ENCODE measurements at regions not wholly inside any gene's neighbourhood (a gene's known extent, or its start where the extent isn't known, plus 50 kb on each side); places are given as distances from the start of the nearest gene placed in this dataset.

DNA sequence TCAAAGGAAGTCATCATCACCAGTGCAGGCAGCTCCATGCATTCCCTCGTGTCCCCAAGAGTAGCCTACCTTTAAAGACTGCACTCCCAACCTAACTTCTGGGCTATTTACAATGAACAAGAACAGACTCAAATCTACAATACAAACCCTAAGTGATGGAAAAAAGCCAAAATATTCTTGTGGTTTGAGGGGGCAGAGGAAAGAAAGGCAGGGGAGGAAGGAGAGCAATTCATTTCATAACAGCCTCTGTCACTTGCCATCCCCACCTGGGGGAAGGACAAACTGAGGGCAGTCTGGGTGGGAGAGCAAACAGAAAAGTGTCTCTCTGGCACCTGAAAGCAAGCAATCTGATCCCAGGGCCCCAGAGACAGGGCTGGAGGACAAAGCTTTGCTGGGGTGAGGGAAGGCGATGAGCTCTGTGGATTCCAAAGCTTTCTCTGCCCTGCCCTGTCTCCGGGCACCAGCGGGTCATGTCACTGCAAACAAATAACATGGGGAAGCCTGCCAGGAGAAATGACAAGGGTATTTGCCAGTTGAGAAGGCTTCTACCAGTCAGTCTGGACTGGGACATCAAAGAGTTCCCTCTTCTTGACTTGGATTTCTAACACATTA lies 528.0 kb upstream of the TNP1 start:
- DNase-seq (ENCODE audit: low read depth in 3 of 3, low spot score in 1 of 3): no peak

GRCh38 chr2:217386041-217386440 lies 526.2 kb upstream of the TNP1 start:
- DNase-seq (ENCODE audit: low read depth in 3 of 3, low spot score in 1 of 3): no peak

- no peak for DNase-seq (ENCODE audit: low read depth in 3 of 3, low spot score in 1 of 3)
Observed at GRCh38 chr2:217383620-217384019, 523.8 kb upstream of the TNP1 start.

- no peak for DNase-seq (ENCODE audit: low read depth in 3 of 3, low spot score in 1 of 3)
Observed at GRCh38 chr2:217382794-217383193, 522.9 kb upstream of the TNP1 start.

GRCh38 chr2:217379807-217380206 lies 519.9 kb upstream of the TNP1 start:
- no peak for DNase-seq (ENCODE audit: low read depth in 3 of 3, low spot score in 1 of 3)

- DNase-seq (ENCODE audit: low read depth in 3 of 3, low spot score in 1 of 3): no peak
Observed at GRCh38 chr2:217372794-217373193, 512.9 kb upstream of the TNP1 start.

- DNase-seq (ENCODE audit: low read depth in 3 of 3, low spot score in 1 of 3): no peak
Observed at GRCh38 chr2:217371781-217372213, 511.9 kb upstream of the TNP1 start.

DNA sequence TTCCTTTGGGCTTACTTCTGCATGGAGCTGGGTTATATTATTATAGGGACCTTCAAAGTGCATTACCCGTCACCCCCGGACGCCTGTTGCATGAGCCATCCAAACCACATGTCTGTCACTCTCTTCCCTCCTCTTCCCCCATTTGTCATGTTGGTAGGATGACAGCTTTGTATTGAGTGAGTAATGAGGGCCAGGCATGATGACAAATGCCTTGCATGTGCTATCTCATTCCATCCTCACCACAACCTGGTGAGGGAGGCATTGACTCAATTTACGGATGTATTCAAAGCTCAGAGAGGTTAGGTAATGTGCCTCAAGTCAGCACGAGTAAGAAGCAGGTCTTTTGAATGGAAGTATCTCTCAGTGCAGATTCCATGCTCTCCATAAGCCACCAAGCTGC lies 510.5 kb upstream of the TNP1 start:
- no peak for DNase-seq (ENCODE audit: low read depth in 3 of 3, low spot score in 1 of 3)

- DNase-seq (ENCODE audit: low read depth in 3 of 3, low spot score in 1 of 3): no peak
Observed at GRCh38 chr2:217367464-217367863, 507.6 kb upstream of the TNP1 start.

DNA sequence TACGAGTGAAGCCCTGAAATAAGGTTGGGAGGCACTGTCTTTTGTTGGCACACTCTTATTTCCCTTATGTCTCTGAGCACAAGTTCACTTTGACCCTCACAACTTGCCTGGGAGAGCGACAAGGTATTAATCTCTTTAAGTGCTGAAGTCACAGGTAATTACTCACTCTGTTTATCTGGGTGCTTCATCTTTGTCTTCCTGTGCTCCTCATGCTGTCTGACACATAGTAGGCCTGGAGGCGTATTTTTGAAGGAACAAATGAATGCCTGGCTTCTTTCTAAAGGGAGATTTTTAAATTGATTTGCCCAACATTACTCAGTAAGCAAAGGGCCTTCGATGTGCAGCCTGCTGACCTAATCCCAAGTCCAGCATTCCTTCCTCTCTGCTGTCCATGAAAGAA lies 507.1 kb upstream of the TNP1 start:
- DNase-seq (ENCODE audit: low read depth in 3 of 3, low spot score in 1 of 3): no peak

- DNase-seq (ENCODE audit: low read depth in 3 of 3, low spot score in 1 of 3): no peak
Observed at GRCh38 chr2:217366266-217366895, 506.5 kb upstream of the TNP1 start.

- DNase-seq (ENCODE audit: low read depth in 3 of 3, low spot score in 1 of 3): no peak
Observed at GRCh38 chr2:217365656-217366055, 505.8 kb upstream of the TNP1 start.

DNA sequence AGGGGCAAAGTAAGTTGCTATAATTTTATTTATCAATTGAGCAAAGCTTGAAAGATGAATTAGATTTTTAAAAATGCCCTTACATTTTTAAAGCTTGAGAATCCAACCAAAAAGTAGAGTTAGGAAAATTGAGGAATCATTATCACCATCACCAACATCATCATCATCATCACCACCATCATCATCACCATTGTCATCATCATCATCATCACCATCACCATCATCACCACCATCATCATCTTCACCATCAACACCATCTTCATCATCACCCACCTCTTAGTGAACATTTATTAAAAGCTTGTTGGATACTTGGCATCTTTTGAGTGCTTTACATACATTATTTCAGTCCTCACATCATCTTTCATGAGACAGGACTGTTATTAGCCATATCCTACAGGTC lies 504.4 kb upstream of the TNP1 start:
- DNase-seq (ENCODE audit: low read depth in 3 of 3, low spot score in 1 of 3): no peak

DNA sequence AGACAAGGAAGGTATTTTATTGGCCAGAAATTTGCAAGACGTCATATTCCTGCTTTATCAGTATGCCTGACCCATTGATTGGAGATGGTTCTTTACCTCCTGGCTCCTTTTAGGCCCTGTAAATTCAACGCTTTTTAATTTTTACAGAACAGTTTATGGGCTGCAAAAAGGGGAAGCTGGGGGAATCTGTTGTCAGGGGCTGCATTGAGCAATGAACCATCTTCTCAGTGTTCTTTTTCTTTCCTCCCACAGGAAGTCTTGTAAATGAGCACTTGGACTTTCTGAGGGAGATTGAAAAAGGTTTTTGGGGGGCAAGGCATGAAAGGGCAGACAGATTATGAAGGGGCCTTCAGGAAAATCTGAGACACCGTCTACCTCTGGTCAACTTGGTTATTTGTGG lies 503.6 kb upstream of the TNP1 start:
- no peak for DNase-seq (ENCODE audit: low read depth in 3 of 3, low spot score in 1 of 3)

GRCh38 chr2:217362710-217363109 lies 502.8 kb upstream of the TNP1 start:
- no peak for DNase-seq (ENCODE audit: low read depth in 3 of 3, low spot score in 1 of 3)

- no peak for DNase-seq (ENCODE audit: low read depth in 3 of 3, low spot score in 1 of 3)
Observed at GRCh38 chr2:217362286-217362685, 502.4 kb upstream of the TNP1 start.

DNA sequence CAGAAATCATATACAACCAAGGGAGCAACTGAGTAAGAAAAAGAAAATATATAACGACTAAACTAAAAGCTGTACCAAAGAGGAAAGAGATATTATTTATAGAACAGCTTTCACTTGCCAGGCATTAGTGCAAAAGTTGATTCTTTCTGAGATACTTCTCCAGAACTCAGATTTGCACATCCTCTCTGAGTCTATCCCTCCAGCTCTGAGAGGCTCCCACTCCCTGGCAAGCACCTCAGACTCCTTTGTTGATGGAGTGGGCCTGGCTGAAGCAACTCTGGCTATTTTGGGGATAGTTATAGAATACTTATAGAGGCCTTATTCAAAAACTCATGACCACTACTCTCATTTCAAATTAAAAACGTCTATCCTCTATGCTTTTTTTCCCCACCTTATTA lies 501.6 kb upstream of the TNP1 start:
- DNase-seq (ENCODE audit: low read depth in 3 of 3, low spot score in 1 of 3): no peak

DNA sequence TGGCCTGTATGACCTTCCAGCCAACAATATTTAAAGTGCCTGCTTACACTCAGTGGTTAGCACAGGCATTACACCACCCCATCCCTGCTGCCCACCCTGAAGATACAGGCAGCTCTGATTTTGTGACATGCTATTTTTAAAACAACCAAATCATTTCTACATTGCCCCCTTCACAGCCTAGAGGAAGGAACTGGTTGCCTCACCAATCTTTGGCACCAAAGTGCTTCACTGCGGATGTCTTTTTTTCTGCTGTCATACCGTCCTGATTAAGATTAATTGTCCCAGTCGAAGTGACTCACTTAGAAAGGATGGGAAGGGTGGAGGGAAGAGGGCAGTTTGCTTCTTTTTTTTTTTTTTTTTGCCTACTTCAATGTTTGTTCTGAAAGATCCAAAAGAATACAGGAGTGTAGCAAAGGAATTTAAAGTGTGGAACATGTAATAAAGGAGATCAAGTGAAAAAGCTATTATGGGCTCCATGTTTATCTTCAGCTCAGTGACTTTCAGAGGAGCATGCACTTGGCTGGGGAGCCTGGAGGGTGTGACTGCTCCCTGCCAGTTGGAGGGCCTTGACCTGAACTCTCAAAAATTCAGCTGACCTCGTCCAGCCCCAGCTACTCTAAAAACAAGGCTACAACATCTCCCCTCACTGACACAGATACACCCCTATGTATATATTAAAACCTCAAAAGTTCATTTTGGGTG lies 501.1 kb upstream of the TNP1 start:
- no peak for DNase-seq (ENCODE audit: low read depth in 3 of 3, low spot score in 1 of 3)

- DNase-seq (ENCODE audit: low read depth in 3 of 3, low spot score in 1 of 3): no peak
Observed at GRCh38 chr2:217360111-217360510, 500.2 kb upstream of the TNP1 start.

DNA sequence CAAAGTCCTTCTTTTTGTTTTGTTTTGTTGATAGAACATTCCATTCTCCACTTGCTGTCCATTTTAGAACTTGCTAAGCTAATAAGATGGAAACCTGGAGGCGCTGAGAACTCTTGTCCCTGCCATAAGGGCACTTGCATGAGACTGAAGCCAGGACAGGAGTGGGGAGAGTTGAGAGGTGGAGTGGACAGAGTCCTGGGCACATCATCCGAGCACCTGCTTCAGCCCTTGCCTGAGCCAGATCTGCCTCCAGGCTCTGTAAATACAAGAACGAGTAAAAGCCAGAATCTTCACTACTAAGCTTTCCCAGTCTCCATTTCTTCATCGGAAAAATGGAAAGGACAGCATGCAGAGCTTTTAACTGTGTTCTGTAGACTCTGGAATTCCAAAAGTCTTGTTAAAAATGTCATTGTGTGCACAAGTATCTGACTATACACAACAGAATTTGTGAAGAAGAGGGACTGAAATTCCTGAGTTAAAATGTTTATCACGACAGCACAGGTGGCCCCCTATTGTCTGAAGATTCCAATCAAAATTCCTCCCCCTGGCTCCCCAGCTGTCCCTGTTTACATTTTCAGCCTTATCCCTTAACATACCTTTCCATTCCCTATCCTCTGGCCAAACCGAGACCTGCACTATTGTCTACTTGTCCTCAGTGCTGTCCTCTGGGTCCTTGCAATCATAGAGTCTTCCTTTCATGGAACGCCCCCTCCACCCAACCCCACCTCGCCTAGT lies 498.2 kb upstream of the TNP1 start:
- no peak for DNase-seq (ENCODE audit: low read depth in 3 of 3, low spot score in 1 of 3)

- DNase-seq (ENCODE audit: low read depth in 3 of 3, low spot score in 1 of 3): no peak
Observed at GRCh38 chr2:217356781-217357180, 496.9 kb upstream of the TNP1 start.

DNA sequence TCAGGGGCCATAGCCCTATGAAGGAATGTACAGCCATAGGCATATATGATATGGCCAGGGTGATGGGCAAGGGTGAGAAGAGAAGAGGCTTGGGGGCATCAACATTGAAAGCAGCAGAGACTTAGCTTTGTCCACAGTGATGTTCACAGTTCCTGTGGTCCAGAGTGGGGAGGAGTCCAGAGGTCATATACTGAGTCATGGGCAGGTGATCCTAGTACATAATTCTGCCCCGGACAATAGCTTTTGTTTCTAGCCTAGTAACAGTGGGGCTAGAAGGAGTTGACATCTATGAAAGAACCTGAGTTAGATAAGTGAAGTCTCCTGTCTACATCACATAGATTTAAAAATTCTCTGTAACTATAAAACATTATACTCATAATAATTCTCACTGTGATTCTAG lies 496.3 kb upstream of the TNP1 start:
- DNase-seq (ENCODE audit: low read depth in 3 of 3, low spot score in 1 of 3): no peak

Measured in stimulated activated CD4-positive, alpha-beta T cell treated with anti-CD3 and anti-CD28 coated beads, TNF-alpha, amount 100 ng/mL, for 1 hour (primary cell).